Left lung (tissue), 4 donors: ENCODE measurements at regions not wholly inside any gene's neighbourhood (a gene's known extent, or its start where the extent isn't known, plus 50 kb on each side); places are given as distances from the start of the nearest gene placed in this dataset.

Experiments
- ATAC-seq: fragments of 200-7000 bp; cut with Tn5 transposase; one replicate; pipeline ENCODE4 v1.9.1; 2020; ENCODE audit warnings: moderate library complexity
- DNase-seq, 4 donors: peaks; one replicate each; pipeline ENCODE4 v3.0.0-alpha.2; 2013 to 2020
- H3K27ac ChIP-seq, 2 donors: fragments of 200-600 bp; sonication (generic) in 1 of 2; one replicate each; pipeline versions ENCODE4 v1.5.0 to v1.8.0; 2020 to 2021
- H3K27me3 ChIP-seq, 2 donors: fragments of 200-600 bp; sonication (generic) in 1 of 2; one replicate each; pipeline versions ENCODE4 v1.5.0 to v1.8.0; 2020 to 2021
- H3K36me3 ChIP-seq, 2 donors: fragments of 200-600 bp; sonication (generic) in 1 of 2; one replicate each; pipeline versions ENCODE4 v1.5.0 to v1.8.0; 2020 to 2021
- H3K4me1 ChIP-seq, 2 donors: fragments of 200-600 bp; one replicate each; pipeline ENCODE4 v1.8.0; 2021
- H3K4me3 ChIP-seq, 2 donors: fragments of 200-600 bp; sonication (generic) in 1 of 2; one replicate each; pipeline versions ENCODE4 v1.5.0 to v1.8.0; 2020 to 2021; ENCODE audit warnings: mild to moderate bottlenecking in 1 of 2
- H3K9me3 ChIP-seq, 2 donors: fragments of 200-600 bp; sonication (generic) in 1 of 2; one replicate each; pipeline versions ENCODE4 v1.5.0 to v1.8.0; 2020 to 2021
- CTCF ChIP-seq, 2 donors: fragments of 200-600 bp; sonication (generic) in 1 of 2; IDR thresholded peaks; one replicate each; pipeline versions ENCODE4 v1.5.0 to v1.8.0; 2021; ENCODE audit warnings: antibody characterized with exemption in 2 of 2
- intact Hi-C, 2 donors: fragments of 100-400 bp; cut with DNase I; formaldehyde crosslinking; loops; one replicate each; pipeline versions ENCODE4 v1.11.2 to v1.14.2; 2022
- donor health status: DM: no; HTN: yes; CAD: no.
- donor health status: DM: no; HTN: no; CAD: no.

DNA sequence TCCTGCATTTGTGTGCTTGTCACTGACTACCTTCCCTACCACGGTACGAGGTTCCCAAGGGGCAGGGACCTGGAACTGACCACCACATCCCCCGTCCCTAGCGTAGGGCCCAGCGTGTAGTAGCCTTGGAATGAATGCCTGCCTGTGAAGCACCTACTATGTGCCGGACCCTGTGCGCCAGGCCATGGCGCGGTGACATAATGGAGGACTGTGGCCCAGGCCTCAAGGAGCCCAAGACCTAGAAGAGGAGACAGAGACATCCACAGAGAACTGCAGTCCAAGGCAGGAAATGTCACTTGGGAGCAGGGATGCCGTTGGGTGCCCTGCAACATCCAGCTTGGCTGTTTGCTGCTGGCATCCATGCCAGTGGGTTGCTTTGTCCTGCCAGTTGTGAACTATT, 71.9 kb upstream of the SLC6A6 start:
- no peaks in the 10 kb centered on the region for H3K27me3 ChIP-seq
- ATAC-seq: no peak
- H3K4me1 ChIP-seq: peaks cover 0 to 5% of the 10 kb centered on the region in 2 donors
- intact Hi-C loops: no loop called here
- H3K36me3 ChIP-seq: no peaks in the 10 kb centered on the region
- no peaks in the 10 kb centered on the region for H3K9me3 ChIP-seq
- no peak for DNase-seq
- H3K27ac ChIP-seq: no peak overlapping the region
- no peak for TF ChIP-seq CTCF (IDR thresholded peaks at IDR 0.05)
- H3K4me3 ChIP-seq: no peak overlapping the region

DNA sequence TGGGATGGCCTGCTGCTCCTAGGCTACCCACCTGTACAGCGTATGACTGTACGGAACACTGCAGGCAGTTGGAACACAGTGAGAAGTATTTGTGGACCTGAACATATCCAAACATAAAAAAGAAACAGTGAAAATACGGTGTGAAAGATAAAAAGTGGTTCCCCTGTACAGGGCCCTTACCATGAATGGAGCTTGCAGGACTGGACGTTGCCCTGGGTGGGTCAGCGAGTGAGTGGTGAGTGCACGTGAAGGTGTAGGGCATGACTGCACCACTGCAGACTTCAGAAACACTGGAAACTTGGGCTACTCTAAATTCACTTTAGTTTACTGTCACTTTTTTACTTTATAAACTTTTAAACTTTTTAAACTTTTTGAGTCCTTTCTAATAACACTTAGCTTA, 71.2 kb upstream of the SLC6A6 start:
- no peak for ATAC-seq
- H3K27ac ChIP-seq: no peak overlapping the region

GRCh38 chr3:14332392-14332791, 70.0 kb upstream of the SLC6A6 start:
- Histone ChIP-seq H3K4me1 (peaks cover 0 to 12% of the 10 kb centered on the region in 2 donors), H3K27ac (no peak overlapping the region), H3K27me3 (no peaks in the 10 kb centered on the region), H3K9me3 (no peaks in the 10 kb centered on the region), H3K36me3 (no peaks in the 10 kb centered on the region), H3K4me3 (no peak overlapping the region)
- DNase-seq (no peak), ATAC-seq (no peak)
- intact Hi-C loops: no loop called here
- TF ChIP-seq CTCF (IDR thresholded peaks at IDR 0.05): no peak

More for the DNA sequence above, 71.2 kb upstream of the SLC6A6 start:
- H3K9me3 ChIP-seq: no peaks in the 10 kb centered on the region
- no peak overlapping the region for H3K4me3 ChIP-seq
- H3K4me1 ChIP-seq: peaks cover 0 to 5% of the 10 kb centered on the region in 2 donors
- TF ChIP-seq CTCF (IDR thresholded peaks at IDR 0.05): no peak
- no peak for DNase-seq
- intact Hi-C loops: no loop called here
- no peaks in the 10 kb centered on the region for H3K27me3 ChIP-seq
- H3K36me3 ChIP-seq: no peaks in the 10 kb centered on the region

- intact Hi-C loops: no loop called here
- Histone ChIP-seq H3K36me3 (no peaks in the 10 kb centered on the region), H3K9me3 (no peaks in the 10 kb centered on the region), H3K27ac (no peak overlapping the region), H3K4me3 (no peak overlapping the region), H3K27me3 (no peaks in the 10 kb centered on the region), H3K4me1 (peaks cover 0 to 12% of the 10 kb centered on the region in 2 donors)
- no peak for TF ChIP-seq CTCF (IDR thresholded peaks at IDR 0.05)
- ATAC-seq (no peak), DNase-seq (no peak)
These were observed 69.2 kb upstream of the SLC6A6 start for GRCh38 chr3:14333215-14333614.

DNA sequence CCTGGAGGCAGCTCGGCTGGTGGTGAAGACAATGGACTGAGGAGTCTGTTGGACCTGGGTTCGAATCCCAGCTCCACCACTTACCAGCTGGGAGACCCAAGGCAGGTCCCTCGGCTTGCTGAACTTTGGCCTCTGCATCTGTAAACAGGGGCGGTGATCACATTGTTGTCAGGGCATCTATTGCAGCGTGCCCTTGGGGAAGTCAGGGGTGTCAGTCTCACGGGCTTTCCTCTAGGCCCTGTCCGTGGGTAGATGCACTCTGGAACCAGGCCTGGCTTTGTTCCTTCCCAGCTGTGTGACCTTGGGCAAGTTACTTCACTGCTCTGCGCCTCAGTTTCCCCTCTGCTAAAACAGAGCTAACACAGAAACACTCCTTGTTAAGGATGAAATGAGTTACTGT, 68.8 kb upstream of the SLC6A6 start:
- Histone ChIP-seq H3K36me3 (no peaks in the 10 kb centered on the region), H3K4me3 (no peak overlapping the region), H3K9me3 (no peaks in the 10 kb centered on the region), H3K27me3 (no peaks in the 10 kb centered on the region), H3K27ac (no peak overlapping the region), H3K4me1 (peaks cover 0 to 12% of the 10 kb centered on the region in 2 donors)
- intact Hi-C loops: no loop called here
- no peak for ATAC-seq
- no peak for DNase-seq
- no peak for TF ChIP-seq CTCF (IDR thresholded peaks at IDR 0.05)
